ENCODE measurements at regions not wholly inside any gene's neighbourhood (a gene's known extent, or its start where the extent isn't known, plus 50 kb on each side); places are given as distances from the start of the nearest gene placed in this dataset.

DNA sequence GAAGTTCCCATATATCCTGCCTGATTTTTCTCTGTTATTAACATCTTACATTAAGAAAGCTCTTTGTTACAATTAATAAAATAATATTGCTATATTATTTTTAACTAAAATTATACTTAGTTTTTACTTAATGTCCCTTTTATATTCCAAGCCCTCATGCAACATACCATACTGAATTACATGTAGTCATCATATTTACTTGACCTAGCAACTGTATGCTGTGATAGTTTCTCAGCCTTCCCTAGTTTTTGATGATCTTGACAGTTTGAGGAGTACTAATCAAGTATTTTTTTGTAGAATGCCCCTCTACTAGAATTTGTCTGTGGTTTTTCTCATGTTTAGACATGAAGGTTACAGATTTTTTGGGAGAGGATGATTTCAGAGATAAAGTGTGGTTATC is 1503.8 kb upstream of the PABPC4L start:
- no peak for DNase-seq (ENCODE audit: low read depth)
- no peak overlapping the region for H3K4me3 ChIP-seq (replicated peaks; ENCODE audit: low read depth, low read length)
- TF ChIP-seq, protein P1, sequence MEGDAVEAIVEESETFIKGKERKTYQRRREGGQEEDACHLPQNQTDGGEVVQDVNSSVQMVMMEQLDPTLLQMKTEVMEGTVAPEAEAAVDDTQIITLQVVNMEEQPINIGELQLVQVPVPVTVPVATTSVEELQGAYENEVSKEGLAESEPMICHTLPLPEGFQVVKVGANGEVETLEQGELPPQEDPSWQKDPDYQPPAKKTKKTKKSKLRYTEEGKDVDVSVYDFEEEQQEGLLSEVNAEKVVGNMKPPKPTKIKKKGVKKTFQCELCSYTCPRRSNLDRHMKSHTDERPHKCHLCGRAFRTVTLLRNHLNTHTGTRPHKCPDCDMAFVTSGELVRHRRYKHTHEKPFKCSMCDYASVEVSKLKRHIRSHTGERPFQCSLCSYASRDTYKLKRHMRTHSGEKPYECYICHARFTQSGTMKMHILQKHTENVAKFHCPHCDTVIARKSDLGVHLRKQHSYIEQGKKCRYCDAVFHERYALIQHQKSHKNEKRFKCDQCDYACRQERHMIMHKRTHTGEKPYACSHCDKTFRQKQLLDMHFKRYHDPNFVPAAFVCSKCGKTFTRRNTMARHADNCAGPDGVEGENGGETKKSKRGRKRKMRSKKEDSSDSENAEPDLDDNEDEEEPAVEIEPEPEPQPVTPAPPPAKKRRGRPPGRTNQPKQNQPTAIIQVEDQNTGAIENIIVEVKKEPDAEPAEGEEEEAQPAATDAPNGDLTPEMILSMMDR (IDR thresholded peaks at IDR 0.05; ENCODE audit: low read length, missing control alignments), result no peak

GRCh38 chr4:135694066-135694465 is 1492.5 kb upstream of the PABPC4L start:
- DNase-seq (ENCODE audit: low read depth), result no peak
- H3K4me3 ChIP-seq (replicated peaks; ENCODE audit: low read depth, low read length), result no peak overlapping the region
- TF ChIP-seq, protein P1 (IDR thresholded peaks at IDR 0.05; ENCODE audit: low read length, missing control alignments), result no peak

GRCh38 chr4:135684001-135684400 is 1482.4 kb upstream of the PABPC4L start:
- no peak for DNase-seq (ENCODE audit: low read depth)
- TF ChIP-seq, protein P1 (IDR thresholded peaks at IDR 0.05; ENCODE audit: low read length, missing control alignments), result no peak
- no peak overlapping the region for H3K4me3 ChIP-seq (replicated peaks; ENCODE audit: low read depth, low read length)

DNA sequence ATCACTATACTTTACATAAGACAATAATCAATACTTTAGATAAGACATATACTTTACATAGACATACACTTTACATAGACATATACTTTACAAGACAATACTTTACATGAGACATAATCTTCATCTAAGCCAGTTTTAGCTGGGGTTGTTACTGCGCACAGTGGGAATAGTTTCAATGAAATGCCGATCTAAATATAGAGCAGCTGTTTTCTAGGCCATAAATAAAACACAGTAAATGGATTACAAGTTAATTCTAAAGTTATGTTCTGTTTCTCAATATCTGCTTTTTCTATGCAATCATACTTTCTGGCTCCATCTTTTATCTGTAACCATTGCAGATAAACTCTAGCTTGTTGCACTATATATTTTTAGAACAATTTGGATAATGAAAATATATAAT is 1470.6 kb upstream of the PABPC4L start:
- DNase-seq (ENCODE audit: low read depth), result no peak
- H3K4me3 ChIP-seq (replicated peaks; ENCODE audit: low read depth, low read length), result no peak overlapping the region
- TF ChIP-seq, protein P1 (IDR thresholded peaks at IDR 0.05; ENCODE audit: low read length, missing control alignments), result no peak

DNA sequence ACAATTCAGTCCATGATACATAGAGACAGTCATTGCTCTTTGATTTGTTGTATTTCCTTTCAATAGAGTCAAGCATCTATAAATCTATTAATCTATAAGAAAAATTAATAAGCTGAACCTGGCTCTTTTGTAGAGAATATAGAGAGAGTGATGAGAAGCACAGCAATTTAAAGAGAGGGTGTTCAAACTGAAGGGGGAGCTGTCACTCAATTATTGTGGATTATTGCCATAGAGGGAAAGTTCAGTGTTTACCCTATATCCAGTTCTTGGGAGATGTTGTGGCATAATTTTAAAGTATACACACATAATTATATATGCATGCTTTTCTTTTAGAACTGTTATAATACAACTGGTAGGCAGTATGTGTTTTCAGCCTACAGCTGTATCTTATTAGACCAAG is 1469.0 kb upstream of the PABPC4L start:
- H3K4me3 ChIP-seq (replicated peaks; ENCODE audit: low read depth, low read length), result no peak overlapping the region
- TF ChIP-seq, protein P1 (IDR thresholded peaks at IDR 0.05; ENCODE audit: low read length, missing control alignments), result no peak
- DNase-seq (ENCODE audit: low read depth), result no peak

Measured in fibroblast of pulmonary artery (primary cell).